ENCODE measurements at regions not wholly inside any gene's neighbourhood (a gene's known extent, or its start where the extent isn't known, plus 50 kb on each side); places are given as distances from the start of the nearest gene placed in this dataset.

- TF ChIP-seq CTCF (IDR thresholded peaks at IDR 0.05) (no peak), POLR2A (IDR thresholded peaks at IDR 0.05) (no peak)
Measured at GRCh38 chr6:141675957-141676356, 456.8 kb upstream of the GJE1 start.

Measured in Peyer's patch (tissue), 4 donors.